DOHH2 (cell line): ENCODE measurements at regions not wholly inside any gene's neighbourhood (a gene's known extent, or its start where the extent isn't known, plus 50 kb on each side); places are given as distances from the start of the nearest gene placed in this dataset.

Experiments used
- H3F3A ChIP-seq: fragments of 200-600 bp; sonication (generic), shearing (Covaris generic); 2 replicates; pipeline ENCODE4 v1.6.0; 2016; ENCODE audit warnings: antibody characterized with exemption, mild to moderate bottlenecking; ENCODE audit not compliant: control insufficient read depth, insufficient read depth
- H3K27ac ChIP-seq: fragments of 200-600 bp; sonication (generic); 2 replicates; pipeline ENCODE4 v1.5.1; 2014; ENCODE audit warnings: low read depth, mild to moderate bottlenecking, low read length, moderate library complexity
- H3K27me3 ChIP-seq: fragments of 200-600 bp; sonication (generic); 2 replicates; pipeline ENCODE4 v1.6.1; 2014; ENCODE audit warnings: mild to moderate bottlenecking, low read length, mixed read lengths; ENCODE audit not compliant: control insufficient read depth
- H3K36me3 ChIP-seq: fragments of 200-600 bp; sonication (generic); 2 replicates; pipeline ENCODE4 v1.6.1; 2014; ENCODE audit warnings: mild to moderate bottlenecking, low read length, moderate library complexity, mixed read lengths; ENCODE audit not compliant: control insufficient read depth
- H3K4me1 ChIP-seq: fragments of 200-600 bp; sonication (generic); 2 replicates; pipeline ENCODE4 v1.6.1; 2014; ENCODE audit warnings: mild to moderate bottlenecking, low read length, mixed read lengths; ENCODE audit not compliant: control insufficient read depth
- H3K4me2 ChIP-seq: fragments of 200-600 bp; sonication (generic); 2 replicates; pipeline ENCODE4 v1.6.0; 2014; ENCODE audit warnings: mild to moderate bottlenecking, low read length, moderate library complexity
- H3K4me3 ChIP-seq: fragments of 200-600 bp; sonication (generic); 2 replicates; pipeline ENCODE4 v1.5.1; 2014; ENCODE audit warnings: mild to moderate bottlenecking, low read length, mixed read lengths
- H3K79me2 ChIP-seq: fragments of 200-600 bp; sonication (generic); 2 replicates; pipeline ENCODE4 v1.6.1; 2014; ENCODE audit warnings: mild to moderate bottlenecking, low read length, mixed read lengths; ENCODE audit not compliant: control insufficient read depth
- H3K9me2 ChIP-seq: fragments of 200-600 bp; sonication (generic); replicated peaks from 2 replicates; pipeline ENCODE4 v1.6.1; 2014; ENCODE audit warnings: mild to moderate bottlenecking, low read length, mixed read lengths; ENCODE audit not compliant: control insufficient read depth
- H3K9me3 ChIP-seq: fragments of 200-600 bp; sonication (generic); 2 replicates; pipeline ENCODE4 v1.6.1; 2014; ENCODE audit warnings: antibody characterized with exemption, low read length, mixed read lengths; ENCODE audit not compliant: control insufficient read depth, insufficient read depth
- H4K20me1 ChIP-seq: fragments of 200-600 bp; sonication (generic); 2 replicates; pipeline ENCODE4 v1.6.0; 2014; ENCODE audit warnings: low read depth, mild to moderate bottlenecking, antibody characterized with exemption, low read length, moderate library complexity; ENCODE audit not compliant: control insufficient read depth, insufficient read depth
- CTCF ChIP-seq: fragments of 200-600 bp; sonication (generic); IDR thresholded peaks from one replicate; pipeline ENCODE4 v1.5.1; 2014; ENCODE audit warnings: antibody characterized with exemption, mild to moderate bottlenecking, low read depth, low read length; ENCODE audit not compliant: poor library complexity, severe bottlenecking
- EZH2phosphoT487 ChIP-seq: fragments of 200-600 bp; sonication (generic); IDR thresholded peaks from 2 replicates; pipeline ENCODE4 v1.6.1; 2017; ENCODE audit warnings: borderline replicate concordance, mild to moderate bottlenecking, antibody characterized with exemption, low read length, moderate library complexity, mixed read lengths

GRCh38 chr11:70912226-70912840, 340.0 kb downstream of the SHANK2 start:
- H3K9me3 ChIP-seq, result no peaks in the 10 kb centered on the region
- no peak overlapping the region for H3K4me2 ChIP-seq
- no peaks in the 10 kb centered on the region for H3K36me3 ChIP-seq
- H3K9me2 ChIP-seq, result no peaks in the 10 kb centered on the region
- H3K27ac ChIP-seq, result no peak overlapping the region
- no peak overlapping the region for H3K4me3 ChIP-seq
- TF ChIP-seq EZH2phosphoT487 (no peak), CTCF (no peak)
- no peaks in the 10 kb centered on the region for H4K20me1 ChIP-seq
- H3F3A ChIP-seq, result no peaks in the 10 kb centered on the region
- peaks cover 13% of the 10 kb centered on the region for H3K27me3 ChIP-seq
- no peaks in the 10 kb centered on the region for H3K4me1 ChIP-seq
- no peaks in the 10 kb centered on the region for H3K79me2 ChIP-seq

- no peaks in the 10 kb centered on the region for H3K79me2 ChIP-seq
- no peak for TF ChIP-seq CTCF
- no peak for TF ChIP-seq EZH2phosphoT487
- H4K20me1 ChIP-seq, result no peaks in the 10 kb centered on the region
- no peak overlapping the region for H3K4me3 ChIP-seq
- peaks cover 13% of the 10 kb centered on the region for H3K27me3 ChIP-seq
- no peaks in the 10 kb centered on the region for H3F3A ChIP-seq
- no peaks in the 10 kb centered on the region for H3K9me2 ChIP-seq
- no peaks in the 10 kb centered on the region for H3K36me3 ChIP-seq
- no peak overlapping the region for H3K27ac ChIP-seq
- no peak overlapping the region for H3K4me2 ChIP-seq
- no peaks in the 10 kb centered on the region for H3K9me3 ChIP-seq
- H3K4me1 ChIP-seq, result no peaks in the 10 kb centered on the region
These were observed 338.6 kb downstream of the SHANK2 start for GRCh38 chr11:70913715-70914231.

GRCh38 chr11:70914496-70914895, 337.9 kb downstream of the SHANK2 start:
- Histone ChIP-seq H3K36me3 (no peaks in the 10 kb centered on the region), H3K27me3 (peaks cover 13% of the 10 kb centered on the region), H3K9me2 (no peaks in the 10 kb centered on the region), H3K27ac (no peak overlapping the region), H3K4me2 (no peak overlapping the region), H3K9me3 (no peaks in the 10 kb centered on the region), H3K4me3 (no peak overlapping the region), H3K79me2 (no peaks in the 10 kb centered on the region), H4K20me1 (no peaks in the 10 kb centered on the region), H3F3A (no peaks in the 10 kb centered on the region), H3K4me1 (no peaks in the 10 kb centered on the region)
- TF ChIP-seq EZH2phosphoT487 (no peak), CTCF (no peak)
